GM12864 (cell line): ENCODE measurements at regions not wholly inside any gene's neighbourhood (a gene's known extent, or its start where the extent isn't known, plus 50 kb on each side); places are given as distances from the start of the nearest gene placed in this dataset.

Source experiments
- DNase-seq: peaks from one replicate; pipeline ENCODE4 v3.0.0-alpha.2; 2011; ENCODE audit warnings: low read depth
- H3K4me3 ChIP-seq: 2 replicates; pipeline ENCODE4 v1.5.1; 2011; ENCODE audit warnings: mild to moderate bottlenecking, low read depth, low read length, control low read depth
- CTCF ChIP-seq: IDR thresholded peaks from 2 replicates; pipeline ENCODE4 v1.5.1; 2011; ENCODE audit warnings: low read depth, mild to moderate bottlenecking, moderate library complexity, low read length, control low read depth, inconsistent platforms; ENCODE audit errors: missing control alignments

GRCh38 chr18:30465096-30465495 lies 577.4 kb downstream of the DSC3 start:
- H3K4me3 ChIP-seq, result no peak overlapping the region
- TF ChIP-seq CTCF, result no peak
- DNase-seq, result no peak

- no peak overlapping the region for H3K4me3 ChIP-seq
- no peak for DNase-seq
- TF ChIP-seq CTCF, result no peak
These were observed 585.4 kb downstream of the DSC3 start for GRCh38 chr18:30457156-30457555.

- DNase-seq, result no peak
These were observed 586.8 kb downstream of the DSC3 start for GRCh38 chr18:30455741-30456140.

GRCh38 chr18:30454920-30455319 lies 587.6 kb downstream of the DSC3 start:
- no peak for TF ChIP-seq CTCF

More at GRCh38 chr18:30455741-30456140, 586.8 kb downstream of the DSC3 start:
- no peak for TF ChIP-seq CTCF
- H3K4me3 ChIP-seq, result no peak overlapping the region

GRCh38 chr18:30451981-30452380 lies 590.6 kb downstream of the DSC3 start:
- no peak for TF ChIP-seq CTCF

More at GRCh38 chr18:30454920-30455319, 587.6 kb downstream of the DSC3 start:
- no peak for DNase-seq
- no peak overlapping the region for H3K4me3 ChIP-seq

GRCh38 chr18:30450927-30451326 lies 591.6 kb downstream of the DSC3 start:
- no peak for TF ChIP-seq CTCF
- no peak overlapping the region for H3K4me3 ChIP-seq
- no peak for DNase-seq

More at GRCh38 chr18:30451981-30452380, 590.6 kb downstream of the DSC3 start:
- no peak overlapping the region for H3K4me3 ChIP-seq
- DNase-seq, result no peak

GRCh38 chr18:30446605-30447004 lies 595.9 kb downstream of the DSC3 start:
- no peak overlapping the region for H3K4me3 ChIP-seq
- TF ChIP-seq CTCF, result no peak
- no peak for DNase-seq
